ENCODE measurements at regions not wholly inside any gene's neighbourhood (a gene's known extent, or its start where the extent isn't known, plus 50 kb on each side); places are given as distances from the start of the nearest gene placed in this dataset.
"Not testable (repeated sequence)": the region's sequence is repeated elsewhere in the genome, so short reads cannot be mapped to it uniquely, and the experiment has no call there.

DNA sequence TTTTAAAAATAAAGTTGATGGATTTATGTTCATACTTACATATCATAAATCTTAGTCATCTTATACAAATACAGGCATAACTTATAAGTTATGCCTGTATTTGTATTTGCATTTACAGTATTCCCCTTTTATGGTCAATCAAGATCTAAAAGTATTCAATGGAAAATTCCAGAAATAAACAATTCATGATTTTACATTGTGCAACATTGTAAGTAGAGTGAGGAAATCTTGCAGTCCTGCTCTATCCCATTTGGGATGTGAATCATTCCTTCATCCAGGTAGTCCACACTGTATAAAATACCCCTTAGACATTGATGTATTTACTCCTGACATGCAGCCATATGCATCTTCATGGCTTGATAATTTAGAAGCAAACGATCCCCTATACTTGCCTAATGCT lies 795.3 kb downstream of the SLITRK1 start:
- Histone ChIP-seq H3K9ac (ENCODE audit: low read depth, low read length) (no peak overlapping the region), H3K4me2 (ENCODE audit: low read length) (no peak overlapping the region), H3K9me3 (replicated peaks; ENCODE audit: low read length) (no peaks in the 10 kb centered on the region), H3K4me3 (ENCODE audit: low read length) (no peak overlapping the region), H3K4me1 (ENCODE audit: control insufficient read depth, insufficient read depth, low read length) (peaks cover 3% of the 10 kb centered on the region), H3K27me3 (ENCODE audit: control insufficient read depth, insufficient read depth, low read length) (no peaks in the 10 kb centered on the region), H3K36me3 (ENCODE audit: insufficient read depth, low read length) (no peaks in the 10 kb centered on the region)

DNA sequence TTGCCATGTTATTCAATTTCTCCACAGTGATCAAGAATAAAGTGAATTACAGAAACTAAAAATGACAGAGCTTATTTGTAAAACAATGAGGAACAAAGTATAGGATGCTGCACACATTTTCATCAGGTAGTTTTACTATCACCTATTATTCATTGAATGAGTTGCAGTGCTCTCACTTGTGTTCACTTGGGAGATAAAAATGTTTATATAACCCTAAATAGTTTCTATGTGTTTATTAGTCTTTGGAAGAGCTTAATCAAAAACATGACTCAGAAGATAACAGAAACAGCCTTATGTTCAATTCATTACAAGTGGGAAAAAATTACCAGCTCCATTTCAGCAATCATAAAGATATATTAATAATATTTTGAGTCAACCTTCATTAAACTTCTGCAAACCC lies 796.2 kb downstream of the SLITRK1 start:
- H3K9ac ChIP-seq (ENCODE audit: low read depth, low read length) = no peak overlapping the region
- no peaks in the 10 kb centered on the region for H3K9me3 ChIP-seq (replicated peaks; ENCODE audit: low read length)
- H3K27me3 ChIP-seq (ENCODE audit: control insufficient read depth, insufficient read depth, low read length) = no peaks in the 10 kb centered on the region

DNA sequence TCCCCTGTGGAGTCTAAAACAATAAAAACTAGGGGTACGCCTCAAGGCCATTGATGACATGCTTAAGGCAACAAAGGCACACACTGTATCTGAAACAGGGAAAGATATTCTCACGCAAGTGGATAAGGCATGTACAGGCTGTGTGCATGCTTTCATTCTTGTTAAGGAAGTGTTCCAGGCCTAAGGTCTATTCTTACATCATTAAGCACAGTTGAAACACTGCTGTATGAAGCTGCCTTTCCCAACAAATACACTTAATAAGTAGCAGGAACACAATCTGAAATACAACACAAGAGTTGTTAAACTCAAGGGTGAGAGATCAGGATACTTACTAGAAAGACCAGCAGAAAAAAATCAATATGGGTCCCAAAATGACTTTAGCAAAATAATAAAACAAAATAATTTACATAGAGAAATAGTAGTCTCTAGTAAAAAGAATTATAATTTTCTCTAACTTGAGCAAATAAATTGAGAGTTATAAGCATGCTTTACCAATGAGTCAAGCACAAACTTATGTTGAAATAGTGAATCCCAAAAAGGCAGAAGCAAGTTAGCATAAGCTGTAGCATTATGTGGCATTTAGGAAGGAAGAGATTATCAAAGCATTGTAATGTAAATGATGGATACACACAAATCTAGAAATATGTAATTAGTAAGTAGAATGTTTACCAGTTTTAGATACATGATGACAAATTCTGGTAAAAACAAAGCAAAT lies 796.9 kb downstream of the SLITRK1 start:
- H3K27me3 ChIP-seq (ENCODE audit: control insufficient read depth, insufficient read depth, low read length) = no peaks in the 10 kb centered on the region
- no peaks in the 10 kb centered on the region for H3K36me3 ChIP-seq (ENCODE audit: insufficient read depth, low read length)
- no peaks in the 10 kb centered on the region for H3K9me3 ChIP-seq (replicated peaks; ENCODE audit: low read length)
- H3K4me2 ChIP-seq (ENCODE audit: low read length) = no peak overlapping the region
- peaks cover 3% of the 10 kb centered on the region for H3K4me1 ChIP-seq (ENCODE audit: control insufficient read depth, insufficient read depth, low read length)
- no peak overlapping the region for H3K4me3 ChIP-seq (ENCODE audit: low read length)
- no peak overlapping the region for H3K9ac ChIP-seq (ENCODE audit: low read depth, low read length)

More for the DNA sequence above, 796.2 kb downstream of the SLITRK1 start:
- H3K4me3 ChIP-seq (ENCODE audit: low read length) = no peak overlapping the region
- H3K4me2 ChIP-seq (ENCODE audit: low read length) = no peak overlapping the region
- peaks cover 3% of the 10 kb centered on the region for H3K4me1 ChIP-seq (ENCODE audit: control insufficient read depth, insufficient read depth, low read length)
- H3K36me3 ChIP-seq (ENCODE audit: insufficient read depth, low read length) = no peaks in the 10 kb centered on the region

DNA sequence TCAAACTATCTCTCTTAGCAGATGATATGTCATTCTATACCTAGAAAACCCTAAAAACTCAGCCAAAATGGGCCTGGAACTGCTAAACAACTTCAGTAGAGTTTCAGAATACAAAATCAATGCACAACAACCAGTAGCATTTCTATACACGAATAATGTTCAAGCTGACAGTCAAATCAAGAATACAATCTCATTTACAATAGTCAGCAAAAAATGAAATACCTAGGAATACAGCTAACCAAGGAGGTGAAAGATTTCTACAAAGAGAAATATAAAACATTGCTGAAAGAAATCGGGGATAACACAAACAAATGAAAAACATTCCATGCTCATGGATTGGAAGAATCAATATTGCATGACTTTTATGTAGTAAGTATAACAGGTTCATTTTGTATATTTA lies 804.8 kb downstream of the SLITRK1 start:
- no peak overlapping the region for H3K4me3 ChIP-seq (ENCODE audit: low read length)

DNA sequence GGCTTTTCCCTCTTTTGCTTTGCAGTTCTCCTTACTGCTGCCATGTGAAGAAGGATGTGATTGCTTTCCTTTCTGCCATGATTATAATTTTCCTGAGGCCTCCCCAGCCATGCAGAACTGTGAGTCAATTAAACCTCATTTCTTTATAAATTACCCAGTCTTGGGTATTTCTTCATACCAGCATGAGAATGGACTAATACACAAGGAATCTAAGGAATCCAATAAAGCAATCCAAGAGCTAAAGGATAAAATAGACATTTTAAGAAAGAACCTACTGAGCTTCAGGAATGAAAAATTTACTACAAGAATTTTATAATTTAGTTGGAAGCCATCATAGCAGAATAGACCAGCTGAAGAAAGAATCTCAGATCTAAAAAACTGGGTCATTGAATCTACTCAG lies 808.3 kb downstream of the SLITRK1 start:
- H3K4me2 ChIP-seq (ENCODE audit: low read length); H3K9me3 ChIP-seq (replicated peaks; ENCODE audit: low read length); H3K4me3 ChIP-seq (ENCODE audit: low read length); H3K9ac ChIP-seq (ENCODE audit: low read depth, low read length); H3K27me3 ChIP-seq (ENCODE audit: control insufficient read depth, insufficient read depth, low read length); H3K36me3 ChIP-seq (ENCODE audit: insufficient read depth, low read length): not testable (repeated sequence)
- H3K4me1 ChIP-seq (ENCODE audit: control insufficient read depth, insufficient read depth, low read length) = peaks cover 13% of the 10 kb centered on the region

More for the DNA sequence above, 804.8 kb downstream of the SLITRK1 start:
- H3K9me3 ChIP-seq (replicated peaks; ENCODE audit: low read length) = peaks cover 9% of the 10 kb centered on the region
- no peak overlapping the region for H3K4me2 ChIP-seq (ENCODE audit: low read length)
- H3K36me3 ChIP-seq (ENCODE audit: insufficient read depth, low read length) = no peaks in the 10 kb centered on the region
- no peaks in the 10 kb centered on the region for H3K27me3 ChIP-seq (ENCODE audit: control insufficient read depth, insufficient read depth, low read length)
- H3K9ac ChIP-seq (ENCODE audit: low read depth, low read length) = no peak overlapping the region
- peaks cover 13% of the 10 kb centered on the region for H3K4me1 ChIP-seq (ENCODE audit: control insufficient read depth, insufficient read depth, low read length)

DNA sequence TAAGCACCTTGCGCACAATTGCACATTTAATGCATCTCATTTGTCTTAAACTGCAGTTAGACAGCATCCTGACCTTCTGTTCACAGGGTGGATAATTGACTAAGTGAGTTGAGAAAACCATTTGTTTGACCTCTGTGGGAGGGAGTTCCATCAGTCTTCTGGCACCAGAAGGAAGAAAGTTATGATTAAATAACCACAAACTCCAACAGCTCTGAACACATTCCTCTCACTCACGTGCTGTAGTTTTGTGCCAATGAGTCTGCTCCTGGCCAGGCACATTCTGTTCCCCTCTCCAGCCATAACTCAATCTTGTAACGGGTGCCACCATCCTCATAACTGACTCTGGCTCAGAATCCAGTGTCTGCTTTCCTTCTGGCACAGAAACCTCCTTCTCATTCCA lies 817.2 kb downstream of the SLITRK1 start:
- H3K9me3 ChIP-seq (replicated peaks; ENCODE audit: low read length) = no peaks in the 10 kb centered on the region
- peak overlapping the region; percentile 2 for H3K4me2 ChIP-seq (ENCODE audit: low read length)
- H3K9ac ChIP-seq (ENCODE audit: low read depth, low read length) = no peak overlapping the region
- H3K36me3 ChIP-seq (ENCODE audit: insufficient read depth, low read length) = no peaks in the 10 kb centered on the region
- no peak overlapping the region for H3K4me3 ChIP-seq (ENCODE audit: low read length)
- no peaks in the 10 kb centered on the region for H3K27me3 ChIP-seq (ENCODE audit: control insufficient read depth, insufficient read depth, low read length)
- peaks cover 13% of the 10 kb centered on the region for H3K4me1 ChIP-seq (ENCODE audit: control insufficient read depth, insufficient read depth, low read length)

DNA sequence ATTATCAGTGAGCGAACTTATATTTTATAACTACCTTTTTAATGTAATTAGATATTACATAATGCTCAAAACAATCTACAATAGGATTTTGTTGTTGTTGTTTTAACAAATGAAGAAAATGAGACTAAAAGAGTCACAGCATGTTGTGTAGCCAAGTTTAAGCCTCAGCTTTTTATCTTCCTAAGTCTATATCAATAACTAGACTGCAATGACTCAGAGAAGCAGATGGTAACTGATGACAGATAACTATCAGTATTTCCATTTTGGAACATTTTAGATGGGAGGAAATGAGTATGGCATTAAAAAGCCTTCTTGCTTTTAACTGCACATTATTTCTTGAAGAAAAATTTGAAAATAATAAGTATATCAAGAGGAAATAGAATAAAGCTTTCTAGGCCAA lies 825.2 kb downstream of the SLITRK1 start:
- Histone ChIP-seq H3K36me3 (ENCODE audit: insufficient read depth, low read length) (no peaks in the 10 kb centered on the region), H3K4me3 (ENCODE audit: low read length) (no peak overlapping the region), H3K4me1 (ENCODE audit: control insufficient read depth, insufficient read depth, low read length) (peaks cover 11% of the 10 kb centered on the region), H3K4me2 (ENCODE audit: low read length) (no peak overlapping the region), H3K9me3 (replicated peaks; ENCODE audit: low read length) (no peaks in the 10 kb centered on the region), H3K27me3 (ENCODE audit: control insufficient read depth, insufficient read depth, low read length) (no peaks in the 10 kb centered on the region), H3K9ac (ENCODE audit: low read depth, low read length) (no peak overlapping the region)

DNA sequence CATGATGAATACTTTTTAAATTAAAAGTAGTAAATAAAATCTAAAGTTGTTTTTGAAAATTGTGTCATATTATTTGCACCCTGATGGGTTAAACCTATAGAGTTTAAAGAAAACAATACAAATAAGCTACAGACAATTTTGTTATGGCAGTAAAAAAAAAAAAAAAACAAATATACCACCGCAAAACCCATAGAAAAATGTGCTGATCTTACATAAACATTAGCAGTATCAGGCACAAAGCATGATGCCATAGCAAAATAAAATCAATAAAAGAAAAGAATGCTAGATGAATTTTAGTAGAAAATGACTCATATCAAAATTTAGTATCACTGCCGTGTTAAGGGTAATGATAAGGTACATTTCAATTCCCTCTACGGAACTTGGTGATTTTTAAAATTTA lies 826.0 kb downstream of the SLITRK1 start:
- Histone ChIP-seq H3K9ac (ENCODE audit: low read depth, low read length) (no peak overlapping the region), H3K4me1 (ENCODE audit: control insufficient read depth, insufficient read depth, low read length) (peaks cover 11% of the 10 kb centered on the region), H3K4me2 (ENCODE audit: low read length) (no peak overlapping the region), H3K4me3 (ENCODE audit: low read length) (no peak overlapping the region), H3K36me3 (ENCODE audit: insufficient read depth, low read length) (no peaks in the 10 kb centered on the region), H3K27me3 (ENCODE audit: control insufficient read depth, insufficient read depth, low read length) (no peaks in the 10 kb centered on the region), H3K9me3 (replicated peaks; ENCODE audit: low read length) (no peaks in the 10 kb centered on the region)

DNA sequence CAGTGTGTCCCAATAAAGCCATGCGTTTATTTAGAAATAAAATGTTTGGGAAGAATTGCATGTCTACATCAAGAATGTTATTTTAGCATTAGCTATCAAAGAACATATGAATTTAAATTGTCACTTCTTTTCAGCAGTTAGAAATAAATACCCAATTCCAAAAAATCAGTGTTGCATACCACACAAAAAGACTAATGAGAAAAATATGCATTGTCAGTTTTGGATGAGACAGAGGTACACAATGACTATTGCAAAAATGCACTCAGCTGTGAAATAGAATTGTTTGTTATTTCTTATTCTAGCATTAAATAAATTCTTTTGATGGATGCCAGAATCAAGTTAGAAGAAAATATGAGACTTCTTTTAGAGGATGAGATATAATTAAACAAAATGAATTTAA lies 833.9 kb downstream of the SLITRK1 start:
- no peaks in the 10 kb centered on the region for H3K9me3 ChIP-seq (replicated peaks; ENCODE audit: low read length)
- H3K4me3 ChIP-seq (ENCODE audit: low read length) = no peak overlapping the region
- H3K4me2 ChIP-seq (ENCODE audit: low read length) = no peak overlapping the region
- H3K4me1 ChIP-seq (ENCODE audit: control insufficient read depth, insufficient read depth, low read length) = peaks cover 5% of the 10 kb centered on the region
- H3K36me3 ChIP-seq (ENCODE audit: insufficient read depth, low read length) = no peaks in the 10 kb centered on the region
- H3K9ac ChIP-seq (ENCODE audit: low read depth, low read length) = no peak overlapping the region
- H3K27me3 ChIP-seq (ENCODE audit: control insufficient read depth, insufficient read depth, low read length) = no peaks in the 10 kb centered on the region

DNA sequence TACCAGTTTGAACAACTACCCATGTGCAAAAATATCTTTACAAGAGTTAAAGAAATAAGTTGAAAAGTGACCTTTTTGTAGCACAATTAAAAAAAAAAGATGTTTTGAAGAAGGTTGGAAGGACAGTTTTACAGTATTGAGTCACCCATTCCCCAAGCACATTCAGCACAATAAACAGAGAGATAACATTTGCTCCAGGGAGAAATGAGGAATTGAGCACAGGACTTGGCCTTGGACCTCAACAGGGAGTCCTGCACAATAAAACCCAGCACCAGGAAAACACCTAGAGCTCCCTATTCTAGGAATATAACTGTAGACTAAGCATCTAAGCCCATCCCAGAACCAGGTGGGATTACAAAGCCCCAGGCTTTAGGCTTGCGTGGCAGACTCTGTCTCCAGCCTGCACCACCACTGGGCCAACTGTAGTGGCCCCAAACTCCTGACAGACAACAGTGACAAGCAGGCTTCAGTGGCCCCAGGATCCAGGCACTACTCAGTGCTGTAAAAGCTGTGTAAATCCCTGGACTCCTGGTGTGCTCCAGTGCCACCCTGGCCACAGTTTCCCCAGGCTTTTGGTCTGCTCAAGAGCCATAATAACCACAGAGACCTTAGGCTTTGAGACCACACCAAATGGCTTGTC lies 857.2 kb downstream of the SLITRK1 start:
- H3K4me2 ChIP-seq (ENCODE audit: low read length) = no peak overlapping the region
- no peak overlapping the region for H3K4me3 ChIP-seq (ENCODE audit: low read length)
- no peaks in the 10 kb centered on the region for H3K36me3 ChIP-seq (ENCODE audit: insufficient read depth, low read length)
- no peaks in the 10 kb centered on the region for H3K27me3 ChIP-seq (ENCODE audit: control insufficient read depth, insufficient read depth, low read length)
- no peak overlapping the region for H3K9ac ChIP-seq (ENCODE audit: low read depth, low read length)
- no peaks in the 10 kb centered on the region for H3K9me3 ChIP-seq (replicated peaks; ENCODE audit: low read length)
- H3K4me1 ChIP-seq (ENCODE audit: control insufficient read depth, insufficient read depth, low read length) = no peaks in the 10 kb centered on the region

DNA sequence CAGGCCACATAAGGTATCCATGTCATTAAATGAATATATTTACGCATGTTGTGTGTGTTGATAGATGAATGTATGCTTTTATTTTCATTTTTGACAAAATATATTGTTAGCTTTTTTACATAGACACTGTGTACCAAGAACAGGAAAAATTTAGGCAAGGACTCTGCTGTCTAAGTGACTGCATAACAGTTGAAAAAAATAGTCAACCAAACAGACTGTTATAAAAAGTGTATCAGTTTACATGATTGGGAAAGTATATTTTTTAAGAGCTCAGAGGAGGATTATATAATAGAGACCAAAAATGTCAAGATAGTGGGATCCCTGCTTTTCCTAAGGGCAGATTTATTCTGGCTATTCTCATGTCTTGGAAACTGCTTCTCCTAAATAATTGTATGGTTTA lies 858.0 kb downstream of the SLITRK1 start:
- no peaks in the 10 kb centered on the region for H3K9me3 ChIP-seq (replicated peaks; ENCODE audit: low read length)
- H3K4me2 ChIP-seq (ENCODE audit: low read length) = no peak overlapping the region
- H3K9ac ChIP-seq (ENCODE audit: low read depth, low read length) = no peak overlapping the region
- no peaks in the 10 kb centered on the region for H3K27me3 ChIP-seq (ENCODE audit: control insufficient read depth, insufficient read depth, low read length)
- no peaks in the 10 kb centered on the region for H3K4me1 ChIP-seq (ENCODE audit: control insufficient read depth, insufficient read depth, low read length)
- H3K36me3 ChIP-seq (ENCODE audit: insufficient read depth, low read length) = no peaks in the 10 kb centered on the region
- H3K4me3 ChIP-seq (ENCODE audit: low read length) = no peak overlapping the region

DNA sequence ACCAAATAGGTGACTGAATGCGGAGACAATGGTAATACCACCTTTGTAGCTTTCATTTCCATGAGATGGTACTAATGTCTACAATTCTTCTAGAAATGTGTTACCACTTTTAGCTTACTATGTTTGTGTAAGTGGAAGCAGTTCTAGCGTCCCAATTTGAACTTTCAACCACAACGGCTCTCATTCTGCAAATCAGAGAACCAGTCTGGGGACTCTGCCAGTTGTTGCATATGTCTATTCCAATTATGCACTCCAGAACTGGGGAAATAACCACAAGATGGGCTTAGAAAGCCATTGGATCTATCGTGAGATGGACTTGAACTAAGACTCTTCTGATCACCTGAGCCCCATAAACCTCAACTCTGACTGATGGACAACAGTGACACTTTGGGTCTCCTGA lies 862.3 kb downstream of the SLITRK1 start:
- Histone ChIP-seq H3K36me3 (ENCODE audit: insufficient read depth, low read length) (no peaks in the 10 kb centered on the region), H3K9ac (ENCODE audit: low read depth, low read length) (no peak overlapping the region), H3K27me3 (ENCODE audit: control insufficient read depth, insufficient read depth, low read length) (no peaks in the 10 kb centered on the region), H3K4me3 (ENCODE audit: low read length) (no peak overlapping the region), H3K4me2 (ENCODE audit: low read length) (no peak overlapping the region), H3K4me1 (ENCODE audit: control insufficient read depth, insufficient read depth, low read length) (no peaks in the 10 kb centered on the region), H3K9me3 (replicated peaks; ENCODE audit: low read length) (no peaks in the 10 kb centered on the region)

Measured in skeletal muscle satellite cell (primary cell).